Parathyroid adenoma (tissue), 2 donors: ENCODE measurements at regions not wholly inside any gene's neighbourhood (a gene's known extent, or its start where the extent isn't known, plus 50 kb on each side); places are given as distances from the start of the nearest gene placed in this dataset.

Experiments used
- H2AFZ ChIP-seq: fragments of 300-600 bp; sonication (generic); one replicate; pipeline ENCODE4 v1.7.0; 2017; ENCODE audit warnings: antibody characterized with exemption, mild to moderate bottlenecking
- H3K27ac ChIP-seq: fragments of 300-600 bp; sonication (generic); one replicate; pipeline ENCODE4 v1.7.0; 2017
- H3K27me3 ChIP-seq: fragments of 300-600 bp; sonication (generic); one replicate; pipeline ENCODE4 v1.7.0; 2017; ENCODE audit warnings: low read length; ENCODE audit not compliant: control insufficient read depth, insufficient read depth
- H3K36me3 ChIP-seq: fragments of 300-600 bp; sonication (generic); one replicate; pipeline ENCODE4 v1.7.0; 2017; ENCODE audit warnings: low read length; ENCODE audit not compliant: control insufficient read depth, insufficient read depth
- H3K4me1 ChIP-seq: fragments of 300-600 bp; sonication (generic); one replicate; pipeline ENCODE4 v1.7.0; 2017; ENCODE audit warnings: control low read depth
- H3K4me2 ChIP-seq: fragments of 300-600 bp; sonication (generic); one replicate; pipeline ENCODE4 v1.7.0; 2017; ENCODE audit warnings: low read length
- H3K4me3 ChIP-seq: fragments of 300-600 bp; sonication (generic); one replicate; pipeline ENCODE4 v1.7.0; 2017; ENCODE audit warnings: low read depth, low read length
- H3K79me2 ChIP-seq: fragments of 300-600 bp; sonication (generic); one replicate; pipeline ENCODE4 v1.7.0; 2017; ENCODE audit warnings: control low read depth
- H3K9ac ChIP-seq: fragments of 300-600 bp; sonication (generic); one replicate; pipeline ENCODE4 v1.7.0; 2017; ENCODE audit warnings: mild to moderate bottlenecking
- H3K9me3 ChIP-seq: fragments of 300-600 bp; sonication (generic); one replicate; pipeline ENCODE4 v1.7.0; 2017; ENCODE audit warnings: low read length; ENCODE audit not compliant: control insufficient read depth
- TF ChIP-seq, protein P1 (sequence below): fragments of 300-600 bp; sonication (generic); IDR thresholded peaks from one replicate; pipeline ENCODE4 v1.7.0; 2017; ENCODE audit warnings: antibody characterized with exemption, mild to moderate bottlenecking
- donor health status: primary hyperparathyroidism.

DNA sequence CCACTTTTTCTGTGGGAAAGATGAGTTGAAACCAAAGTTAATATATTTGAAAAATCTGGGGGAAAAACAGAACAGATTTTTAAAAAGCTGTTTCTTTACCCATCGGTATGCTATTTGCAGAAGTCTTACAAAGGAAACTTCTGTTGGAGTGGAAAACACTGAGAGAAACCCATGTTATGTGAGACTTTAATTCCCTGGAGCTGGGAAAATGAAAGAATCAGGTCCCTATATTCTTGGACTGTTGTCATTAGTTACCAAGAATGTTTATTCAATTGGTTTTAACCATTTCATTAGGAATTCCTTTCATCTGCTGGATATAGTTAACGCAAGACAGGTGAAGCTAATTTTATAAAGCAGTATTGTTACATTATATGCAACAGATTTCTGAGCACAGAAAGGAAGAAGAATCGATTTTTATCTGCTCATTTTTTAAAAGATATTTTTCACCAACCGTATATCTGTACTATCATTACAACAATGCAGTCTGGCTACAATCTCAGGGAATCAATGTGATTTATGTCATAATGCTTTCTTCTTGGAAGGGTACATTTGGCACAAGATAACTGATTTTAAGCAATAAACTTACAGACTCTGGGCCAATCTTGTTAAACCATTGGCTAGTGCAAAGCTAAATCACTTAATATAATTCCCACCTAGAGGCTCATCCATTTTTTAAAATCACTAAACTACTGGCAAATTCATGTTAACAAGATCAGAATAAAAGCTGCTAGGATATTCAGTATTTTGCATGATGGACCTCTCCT is 170.0 kb downstream of the MOXD1 start:
- Histone ChIP-seq H3K4me3 (no peak overlapping the region), H3K4me1 (no peaks in the 10 kb centered on the region), H3K9me3 (no peaks in the 10 kb centered on the region), H3K27ac (no peak overlapping the region), H3K36me3 (no peaks in the 10 kb centered on the region), H3K4me2 (no peak overlapping the region), H3K9ac (no peak overlapping the region), H2AFZ (no peak overlapping the region), H3K79me2 (no peaks in the 10 kb centered on the region), H3K27me3 (no peaks in the 10 kb centered on the region)
- TF ChIP-seq, protein P1, sequence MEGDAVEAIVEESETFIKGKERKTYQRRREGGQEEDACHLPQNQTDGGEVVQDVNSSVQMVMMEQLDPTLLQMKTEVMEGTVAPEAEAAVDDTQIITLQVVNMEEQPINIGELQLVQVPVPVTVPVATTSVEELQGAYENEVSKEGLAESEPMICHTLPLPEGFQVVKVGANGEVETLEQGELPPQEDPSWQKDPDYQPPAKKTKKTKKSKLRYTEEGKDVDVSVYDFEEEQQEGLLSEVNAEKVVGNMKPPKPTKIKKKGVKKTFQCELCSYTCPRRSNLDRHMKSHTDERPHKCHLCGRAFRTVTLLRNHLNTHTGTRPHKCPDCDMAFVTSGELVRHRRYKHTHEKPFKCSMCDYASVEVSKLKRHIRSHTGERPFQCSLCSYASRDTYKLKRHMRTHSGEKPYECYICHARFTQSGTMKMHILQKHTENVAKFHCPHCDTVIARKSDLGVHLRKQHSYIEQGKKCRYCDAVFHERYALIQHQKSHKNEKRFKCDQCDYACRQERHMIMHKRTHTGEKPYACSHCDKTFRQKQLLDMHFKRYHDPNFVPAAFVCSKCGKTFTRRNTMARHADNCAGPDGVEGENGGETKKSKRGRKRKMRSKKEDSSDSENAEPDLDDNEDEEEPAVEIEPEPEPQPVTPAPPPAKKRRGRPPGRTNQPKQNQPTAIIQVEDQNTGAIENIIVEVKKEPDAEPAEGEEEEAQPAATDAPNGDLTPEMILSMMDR: no peak

DNA sequence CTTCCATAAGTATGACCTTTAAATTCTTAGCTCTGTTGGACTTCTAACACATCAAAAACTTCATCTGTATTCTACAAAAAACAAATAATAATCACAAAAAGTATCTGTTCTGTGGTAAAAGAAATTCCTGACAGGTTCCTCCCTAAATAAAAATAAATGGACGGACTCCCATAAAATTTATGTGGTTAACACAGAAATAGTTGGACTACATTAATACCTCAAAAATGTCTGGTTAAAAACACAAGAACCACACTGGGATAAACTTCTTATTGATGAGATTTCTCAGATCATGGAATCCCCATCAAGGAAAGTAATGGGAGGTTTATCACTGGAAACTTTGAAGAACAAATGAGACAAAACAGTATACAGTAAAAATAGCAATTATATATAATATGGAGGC is 172.4 kb downstream of the MOXD1 start:
- H3K79me2 ChIP-seq: no peaks in the 10 kb centered on the region
- no peak overlapping the region for H3K4me2 ChIP-seq
- no peaks in the 10 kb centered on the region for H3K4me1 ChIP-seq
- H3K9me3 ChIP-seq: no peaks in the 10 kb centered on the region
- no peaks in the 10 kb centered on the region for H3K27me3 ChIP-seq
- H3K9ac ChIP-seq: no peak overlapping the region
- no peak overlapping the region for H2AFZ ChIP-seq
- no peaks in the 10 kb centered on the region for H3K36me3 ChIP-seq
- H3K4me3 ChIP-seq: no peak overlapping the region
- TF ChIP-seq, protein P1: no peak
- H3K27ac ChIP-seq: no peak overlapping the region

DNA sequence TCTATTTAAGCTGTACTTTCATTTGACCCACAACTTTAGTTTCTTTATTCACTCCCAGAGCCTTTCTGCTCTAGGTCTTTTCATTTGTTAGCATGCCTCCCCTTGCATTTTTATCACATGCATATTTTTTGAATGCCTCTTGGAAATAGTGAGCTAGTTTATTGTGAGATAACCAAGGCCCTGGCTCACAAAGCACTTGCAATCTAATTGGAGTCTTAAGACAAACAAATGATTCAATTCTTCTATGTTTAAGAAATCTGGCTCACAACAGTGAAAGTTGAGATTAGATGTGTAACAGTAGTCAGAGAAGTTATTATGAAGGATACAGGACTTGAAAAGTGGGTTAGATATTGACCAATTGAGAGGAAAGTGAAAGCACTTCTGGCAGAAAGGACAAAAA is 173.4 kb downstream of the MOXD1 start:
- no peaks in the 10 kb centered on the region for H3K9me3 ChIP-seq
- H3K27ac ChIP-seq: no peak overlapping the region
- H3K4me2 ChIP-seq: no peak overlapping the region
- H3K27me3 ChIP-seq: no peaks in the 10 kb centered on the region
- H3K4me3 ChIP-seq: no peak overlapping the region
- H3K9ac ChIP-seq: no peak overlapping the region
- no peak overlapping the region for H2AFZ ChIP-seq
- H3K79me2 ChIP-seq: no peaks in the 10 kb centered on the region
- TF ChIP-seq, protein P1: no peak
- no peaks in the 10 kb centered on the region for H3K4me1 ChIP-seq
- H3K36me3 ChIP-seq: no peaks in the 10 kb centered on the region

DNA sequence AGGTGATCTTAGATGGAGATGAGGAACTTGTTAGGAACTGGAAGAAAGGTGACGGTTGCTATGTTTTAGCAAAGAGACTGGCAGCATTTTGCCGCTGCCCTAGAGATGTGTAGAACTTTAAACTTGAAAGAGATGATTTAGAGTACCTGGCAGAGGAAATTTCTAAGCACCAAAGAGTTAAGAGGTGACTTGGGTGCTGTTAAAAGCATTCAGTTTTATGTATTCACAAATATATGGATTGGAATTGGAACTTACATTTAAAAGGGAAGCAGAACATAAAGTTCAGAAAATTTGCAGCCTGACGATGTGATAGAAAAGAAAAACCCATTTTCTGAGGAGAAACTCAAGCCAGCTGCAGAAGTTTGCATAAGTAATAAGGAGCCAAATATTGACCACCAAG is 176.3 kb downstream of the MOXD1 start:
- Histone ChIP-seq H3K79me2 (no peaks in the 10 kb centered on the region), H3K4me1 (no peaks in the 10 kb centered on the region), H3K27ac (no peak overlapping the region), H3K9ac (no peak overlapping the region), H3K36me3 (no peaks in the 10 kb centered on the region), H3K4me2 (no peak overlapping the region), H2AFZ (no peak overlapping the region), H3K9me3 (no peaks in the 10 kb centered on the region), H3K27me3 (no peaks in the 10 kb centered on the region), H3K4me3 (no peak overlapping the region)
- TF ChIP-seq, protein P1: no peak

DNA sequence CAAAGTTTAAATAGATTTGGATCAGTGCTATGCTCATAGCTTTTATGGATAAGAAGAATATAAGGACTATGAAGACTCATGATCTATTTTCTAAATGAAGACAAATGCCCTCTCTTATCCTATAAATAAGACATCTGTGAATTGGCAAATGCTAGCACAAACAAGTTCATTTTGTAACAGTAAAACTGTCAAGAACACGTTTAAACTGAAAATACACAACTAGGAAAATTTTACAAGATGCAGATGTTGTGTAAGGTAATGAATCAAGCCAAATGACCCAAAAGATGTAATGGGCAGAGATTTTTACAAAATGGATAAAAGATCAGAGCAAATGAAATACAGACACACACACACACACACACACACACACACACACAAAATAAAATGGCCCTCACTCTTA is 180.5 kb downstream of the MOXD1 start:
- H2AFZ ChIP-seq: no peak overlapping the region
- H3K4me3 ChIP-seq: no peak overlapping the region
- TF ChIP-seq, protein P1: no peak
- no peaks in the 10 kb centered on the region for H3K4me1 ChIP-seq
- H3K4me2 ChIP-seq: no peak overlapping the region
- no peak overlapping the region for H3K27ac ChIP-seq
- no peaks in the 10 kb centered on the region for H3K36me3 ChIP-seq
- H3K79me2 ChIP-seq: no peaks in the 10 kb centered on the region
- no peaks in the 10 kb centered on the region for H3K27me3 ChIP-seq
- no peaks in the 10 kb centered on the region for H3K9me3 ChIP-seq
- no peak overlapping the region for H3K9ac ChIP-seq
